Hematopoietic multipotent progenitor cell treated with erythropoietin and hydrocortisone succinate and interleukin-3 and kit ligand, for 15 days (in vitro differentiated cells): ENCODE measurements at regions not wholly inside any gene's neighbourhood (a gene's known extent, or its start where the extent isn't known, plus 50 kb on each side); places are given as distances from the start of the nearest gene placed in this dataset.

Experiments used
- DNase-seq: peaks from one replicate; pipeline ENCODE4 v3.0.0-alpha.2; 2015; ENCODE audit warnings: low spot score

DNA sequence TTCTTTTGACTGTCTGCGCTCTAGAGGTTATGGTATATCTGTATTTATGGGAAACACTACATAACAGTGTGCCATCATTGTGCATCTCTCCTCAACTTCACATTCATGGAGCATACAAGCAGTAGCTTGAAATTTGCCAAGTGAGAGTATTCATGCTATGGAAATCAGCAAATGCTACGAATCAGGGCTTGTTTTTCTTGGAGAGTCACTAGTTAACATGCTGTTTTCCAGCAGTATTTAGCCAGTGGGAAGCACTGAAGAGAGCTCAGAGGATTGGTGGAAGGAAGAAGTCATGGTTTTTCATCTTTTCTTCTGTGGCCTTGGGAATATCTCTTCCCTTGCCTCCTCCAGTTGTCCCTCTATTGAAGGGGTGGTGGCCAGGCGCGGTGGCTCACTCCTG lies 303.0 kb downstream of the PSAT1 start:
- DNase-seq = no peak

DNA sequence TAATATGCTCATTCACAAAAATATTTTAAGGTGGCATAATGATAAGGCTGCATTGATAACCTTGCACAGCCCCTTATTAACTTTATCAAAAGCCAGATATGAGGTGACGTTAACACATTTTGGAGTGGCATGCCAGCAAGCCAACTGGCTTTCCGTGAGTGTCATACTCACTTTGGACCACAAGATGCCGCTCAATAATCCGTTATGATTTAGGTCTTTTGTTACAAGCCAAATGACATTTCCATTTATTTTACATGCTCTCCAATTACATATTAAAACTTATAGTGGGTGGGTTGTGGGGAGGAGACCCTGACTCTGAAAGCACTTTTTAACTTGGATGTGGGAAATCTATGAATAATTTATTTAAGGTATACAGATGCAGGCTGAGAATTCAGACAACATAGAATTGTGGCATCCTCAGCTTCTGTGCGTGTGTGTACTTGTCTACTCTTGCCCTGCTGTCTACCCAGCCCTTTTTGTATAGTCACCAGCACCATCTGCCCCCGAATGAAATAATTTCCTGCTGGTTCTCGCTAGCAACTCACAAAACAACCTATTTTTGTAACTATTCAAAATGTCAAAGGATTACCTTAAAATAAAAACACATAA lies 305.1 kb downstream of the PSAT1 start:
- no peak for DNase-seq

DNA sequence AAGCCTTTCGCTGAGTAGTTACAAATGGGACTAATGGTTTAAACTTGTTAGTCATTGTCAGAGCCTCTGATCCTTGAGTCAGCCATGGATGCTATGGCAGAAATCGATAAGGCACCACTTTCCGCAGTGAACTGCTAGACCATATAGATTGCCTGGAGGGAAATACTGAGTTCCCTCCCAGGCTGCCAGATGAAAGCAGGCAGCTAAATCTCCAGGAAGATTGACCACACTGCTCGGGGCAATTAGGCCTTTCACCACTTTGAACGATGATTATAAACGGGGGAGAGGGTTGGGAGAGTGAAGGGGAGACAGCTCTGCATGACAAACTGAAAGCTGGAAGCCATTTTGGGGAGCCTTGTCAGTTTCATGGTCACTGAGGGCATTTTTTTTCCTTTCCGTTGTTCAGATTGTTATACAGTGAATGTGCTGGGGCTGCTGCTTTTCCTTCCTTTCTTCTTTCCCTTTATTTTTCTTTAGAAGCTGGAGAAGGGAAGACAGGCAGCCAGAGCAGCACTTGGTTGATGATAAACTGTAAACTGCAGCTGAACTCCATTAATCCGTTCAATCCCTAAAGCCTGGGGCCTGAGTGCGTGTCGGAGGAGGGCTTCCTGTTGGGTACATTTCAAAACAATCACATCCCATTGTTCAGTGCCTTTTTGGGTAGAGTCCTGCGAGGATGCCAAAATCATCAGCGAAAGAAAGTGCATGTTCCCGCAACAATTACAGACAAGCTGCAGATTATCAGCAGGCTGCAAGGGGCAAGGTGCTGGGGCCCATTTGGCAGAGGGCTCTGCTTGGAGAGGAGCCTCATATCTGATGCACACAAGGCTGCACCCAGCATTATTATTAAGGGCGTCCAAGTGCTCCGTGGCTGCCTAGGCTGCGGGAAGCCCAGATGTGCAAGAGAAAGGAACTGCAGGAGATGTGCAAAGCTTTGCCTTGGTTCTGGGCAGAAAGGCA lies 308.4 kb downstream of the PSAT1 start:
- DNase-seq = no peak

- DNase-seq = no peak
Measured at GRCh38 chr9:78606001-78606379, 309.1 kb downstream of the PSAT1 start.

DNA sequence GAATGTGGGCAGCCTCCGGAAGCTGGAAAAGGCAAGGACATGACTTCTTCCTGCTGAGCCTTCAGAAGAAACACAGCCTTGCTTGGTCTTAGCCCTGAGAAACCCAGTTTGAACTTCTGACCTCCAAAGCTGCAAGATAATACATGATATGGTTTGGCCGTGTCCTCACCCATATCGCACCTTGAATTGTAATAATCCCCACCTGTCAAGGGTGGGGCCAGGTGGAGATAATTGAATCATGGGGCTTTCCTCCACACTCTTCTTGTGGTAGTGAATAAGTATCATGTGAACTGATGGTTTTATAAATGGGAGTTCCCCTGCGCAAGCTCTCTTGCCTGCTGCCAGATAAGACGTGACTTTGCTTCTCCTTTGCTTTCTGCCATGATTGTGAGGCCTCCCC lies 310.9 kb downstream of the PSAT1 start:
- no peak for DNase-seq

GRCh38 chr9:78609450-78609849 lies 312.5 kb downstream of the PSAT1 start:
- no peak for DNase-seq

DNA sequence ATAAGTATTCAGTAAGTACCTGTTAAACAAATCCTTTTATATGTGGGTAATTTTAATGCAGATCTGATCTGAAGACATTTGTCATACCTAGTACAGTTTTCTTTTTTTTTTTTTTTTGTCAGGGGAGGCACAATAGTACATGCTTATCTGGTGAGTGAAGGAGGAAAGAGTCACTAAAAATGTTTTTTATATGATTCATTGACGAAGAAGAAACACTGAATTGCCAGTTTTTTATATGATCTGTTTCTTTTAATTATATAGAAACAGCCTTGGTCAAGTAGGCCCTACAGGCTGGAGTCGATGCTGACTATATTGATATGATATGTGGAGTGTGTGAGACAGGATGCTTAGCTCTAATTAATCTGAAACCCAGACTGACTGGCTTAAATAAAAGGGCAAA lies 315.2 kb downstream of the PSAT1 start:
- DNase-seq = no peak

- DNase-seq = no peak
Measured at GRCh38 chr9:78613006-78613405, 316.1 kb downstream of the PSAT1 start.

GRCh38 chr9:78614892-78615291 lies 318.0 kb downstream of the PSAT1 start:
- DNase-seq = no peak

DNA sequence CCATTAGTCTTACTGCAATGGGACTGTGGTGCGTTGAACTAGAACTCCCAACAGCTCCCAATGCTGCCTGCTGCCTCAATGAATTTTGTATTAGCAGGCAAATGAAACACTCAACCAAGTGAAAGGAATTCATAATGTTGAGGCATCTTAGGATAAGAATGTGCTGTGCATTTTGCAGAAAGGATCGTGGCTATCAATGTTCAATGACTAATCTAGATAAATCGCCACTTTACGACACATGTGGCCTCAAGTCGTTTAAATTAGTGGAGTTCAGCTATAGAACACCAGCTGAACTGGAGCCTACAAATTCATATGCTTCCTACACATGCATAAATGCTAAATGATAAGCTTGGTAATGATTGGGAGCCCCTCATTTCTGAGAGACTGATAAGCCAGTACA lies 318.4 kb downstream of the PSAT1 start:
- DNase-seq = no peak

- DNase-seq = no peak
Measured at GRCh38 chr9:78618735-78619134, 321.8 kb downstream of the PSAT1 start.

GRCh38 chr9:78620303-78620702 lies 323.4 kb downstream of the PSAT1 start:
- no peak for DNase-seq

DNA sequence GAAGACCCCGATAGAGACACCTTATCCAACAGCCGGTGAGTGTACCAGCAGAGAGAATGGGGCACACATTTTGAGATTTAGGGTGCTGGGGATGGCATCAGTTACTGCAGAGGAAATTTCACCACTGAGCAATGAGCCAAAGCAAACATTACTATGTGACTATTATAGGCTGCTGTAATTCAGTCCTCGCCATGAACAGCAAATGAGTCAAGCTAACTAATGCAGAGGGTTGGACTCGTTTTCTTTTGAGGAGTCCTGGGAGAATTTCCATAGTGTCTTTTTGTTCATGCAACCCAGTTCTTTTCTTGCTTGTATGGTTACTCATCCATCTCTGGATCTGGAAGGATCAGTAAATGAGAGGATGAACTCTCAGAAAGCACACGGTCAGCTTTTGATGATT lies 323.8 kb downstream of the PSAT1 start:
- DNase-seq = no peak

DNA sequence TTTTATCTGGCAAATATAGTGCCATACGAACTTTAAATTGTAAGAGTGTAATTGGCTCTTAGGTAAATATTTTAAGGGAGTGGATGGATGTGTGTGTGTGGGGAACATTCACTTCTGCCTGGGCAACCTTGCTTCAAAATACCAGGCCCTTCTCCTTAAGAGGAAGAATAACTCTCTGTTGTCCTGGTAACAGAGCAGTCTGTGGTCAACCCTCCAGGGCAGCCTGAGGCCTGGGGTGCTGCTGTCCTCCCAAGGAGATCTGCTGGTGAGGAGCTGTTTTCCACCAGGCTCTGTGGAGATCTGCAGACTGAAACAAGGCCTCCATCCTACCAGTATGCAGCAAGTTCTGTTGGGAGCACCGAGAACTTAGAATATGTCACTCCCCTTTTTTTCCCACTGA lies 325.2 kb downstream of the PSAT1 start:
- no peak for DNase-seq

- DNase-seq = no peak
Measured at GRCh38 chr9:78626971-78627370, 330.0 kb downstream of the PSAT1 start.

DNA sequence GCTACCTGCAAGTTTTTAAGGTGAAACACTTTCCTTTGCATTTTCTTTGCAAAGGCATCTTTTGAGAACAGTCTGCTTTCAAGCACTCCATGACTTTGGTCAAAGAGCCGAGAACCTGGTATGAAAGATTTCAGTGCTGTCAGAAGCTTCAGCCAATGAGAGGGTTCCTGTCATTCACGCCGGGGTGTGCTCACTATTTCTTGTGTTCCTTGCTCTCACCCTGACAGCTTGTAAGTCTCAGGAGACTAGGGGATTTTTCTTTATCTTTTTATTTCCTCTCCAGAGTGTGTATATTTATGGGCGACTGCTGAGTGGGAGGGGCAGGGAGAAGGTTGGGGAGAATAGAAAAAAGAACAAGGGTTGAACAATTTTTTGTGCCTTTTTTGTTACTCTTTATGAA lies 334.0 kb downstream of the PSAT1 start:
- no peak for DNase-seq

DNA sequence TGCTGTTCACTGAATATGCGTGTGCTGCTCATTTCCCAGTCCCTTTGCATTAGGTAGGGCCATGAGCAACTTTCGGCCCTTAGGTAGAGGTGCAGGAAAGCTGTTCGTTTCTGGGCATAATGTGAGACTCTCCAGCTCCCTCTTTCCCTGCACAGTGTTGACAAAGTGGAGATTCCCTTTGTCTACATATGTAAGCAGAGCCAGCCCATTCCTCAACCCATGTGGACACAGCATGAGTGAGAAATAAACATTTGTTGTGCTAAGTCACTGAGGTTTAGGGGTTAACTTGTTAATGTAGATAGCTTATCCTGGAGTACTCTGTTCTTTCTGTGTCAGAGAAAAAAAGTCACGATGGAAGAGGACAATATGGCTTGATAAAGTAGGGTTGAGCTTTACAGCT lies 343.8 kb downstream of the PSAT1 start:
- no peak for DNase-seq

GRCh38 chr9:78644359-78644758 lies 347.4 kb downstream of the PSAT1 start:
- DNase-seq = no peak

- no peak for DNase-seq
Measured at GRCh38 chr9:78654324-78654723, 357.4 kb downstream of the PSAT1 start.

- no peak for DNase-seq
Measured at GRCh38 chr9:78663369-78663768, 366.4 kb downstream of the PSAT1 start.

DNA sequence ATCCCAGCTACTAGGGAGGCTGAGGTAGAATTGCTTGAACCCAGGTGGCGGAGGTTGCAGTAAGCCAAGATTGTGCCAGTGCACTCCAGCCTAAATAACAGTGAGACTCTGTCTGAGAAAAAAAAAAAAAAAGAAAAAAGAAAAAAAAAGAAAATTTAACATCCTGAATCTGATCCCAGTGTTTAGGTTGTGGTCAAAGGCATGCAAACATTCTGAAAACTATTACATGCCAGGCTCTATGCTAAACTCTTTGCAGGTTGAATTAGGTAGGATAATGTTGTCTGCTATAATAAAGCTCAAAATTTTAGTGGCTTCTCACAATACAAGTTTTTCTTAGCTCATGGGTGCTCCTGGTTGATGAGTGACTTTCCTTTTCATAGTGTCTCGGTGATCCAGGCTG lies 367.4 kb downstream of the PSAT1 start:
- no peak for DNase-seq

DNA sequence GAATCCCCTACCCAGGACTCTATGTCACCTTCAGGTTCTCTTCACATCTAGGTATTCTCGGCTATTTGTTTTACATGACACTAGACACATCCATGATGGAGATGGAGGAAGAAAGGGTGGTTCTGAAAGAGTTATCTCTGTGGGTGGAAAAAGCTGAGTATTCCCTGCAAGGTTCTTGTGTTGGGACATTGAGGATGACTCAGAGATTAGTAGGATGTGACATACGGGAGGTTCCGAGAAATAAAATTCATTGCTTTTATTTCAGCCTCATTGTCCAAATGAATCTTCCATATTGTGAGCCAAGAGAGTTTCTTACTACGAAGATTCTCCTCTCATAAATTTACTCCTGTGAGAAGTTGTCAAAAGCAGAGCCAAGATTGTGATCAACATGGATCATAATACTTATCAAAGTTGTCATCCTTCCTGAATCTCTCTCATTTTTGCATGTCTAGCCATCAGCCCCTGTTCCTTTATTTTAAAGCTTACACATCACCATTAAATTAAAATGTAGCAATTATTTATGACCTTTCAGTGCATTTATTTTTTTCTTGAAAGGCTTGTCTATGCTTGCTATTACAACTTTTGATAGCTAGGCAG lies 370.0 kb downstream of the PSAT1 start:
- no peak for DNase-seq

DNA sequence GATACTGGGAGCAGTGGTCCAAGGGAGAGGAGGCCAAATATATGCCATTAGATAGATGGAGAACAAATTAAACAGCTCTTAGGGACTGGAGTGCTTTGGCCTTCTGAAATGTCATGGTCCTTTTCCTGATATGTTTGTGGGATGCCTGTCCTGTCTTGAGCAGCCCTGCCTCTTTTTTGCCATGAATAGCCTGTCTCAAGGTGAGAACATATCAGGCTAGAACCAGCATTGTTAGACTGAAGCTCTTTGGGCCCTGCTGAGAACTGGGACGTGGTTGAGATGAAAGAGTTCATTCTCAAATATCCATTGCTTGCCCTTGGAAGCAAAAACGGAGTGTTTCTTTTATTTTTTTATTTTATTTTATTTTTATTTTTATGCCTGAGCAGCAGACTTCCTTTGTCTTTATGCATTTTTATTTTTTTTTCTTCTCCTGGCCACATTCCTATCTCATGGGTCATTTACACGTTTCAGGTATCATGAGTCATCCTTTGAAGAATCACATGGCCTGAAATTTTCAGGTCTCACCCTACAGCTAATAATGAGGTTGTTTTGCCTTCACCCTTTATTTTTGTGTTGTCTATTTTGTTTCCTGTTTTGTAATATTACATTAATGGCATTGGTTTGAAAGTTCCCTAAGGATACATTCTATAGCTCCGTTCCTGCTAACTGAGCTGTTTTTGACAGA lies 371.4 kb downstream of the PSAT1 start:
- DNase-seq = no peak
